ENCODE measurements at regions not wholly inside any gene's neighbourhood (a gene's known extent, or its start where the extent isn't known, plus 50 kb on each side); places are given as distances from the start of the nearest gene placed in this dataset.
"Not testable (repeated sequence)": the region's sequence is repeated elsewhere in the genome, so short reads cannot be mapped to it uniquely, and the experiment has no call there.

DNA sequence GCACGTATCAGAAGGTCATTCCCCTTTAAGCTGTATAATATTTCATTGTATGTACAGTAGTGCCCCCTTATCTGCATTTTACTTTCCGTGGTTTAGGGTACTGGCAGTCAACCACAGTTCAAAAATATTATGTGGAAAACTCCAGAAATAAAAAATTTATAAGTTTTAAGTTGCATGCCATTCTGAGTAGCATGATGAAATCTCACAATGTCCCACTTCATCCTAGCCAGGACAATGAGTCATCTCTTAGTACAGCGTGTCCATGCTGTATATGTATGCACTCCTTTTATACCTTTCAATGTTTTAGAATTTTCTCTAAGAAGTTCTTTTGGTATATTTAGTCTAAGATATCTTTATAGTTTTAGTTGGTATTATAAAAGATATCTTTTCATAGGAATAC, 115.0 kb upstream of the HAND1 start:
- CTCF ChIA-PET, result no interaction called here
- POLR2A ChIA-PET, result no interaction called here
- ATAC-seq (ENCODE audit: low read depth) (no peak), DNase-seq (no peak)
- H3K9me3 Mint-ChIP-seq, result no peaks in the 10 kb centered on the region
- H3K27me3 Mint-ChIP-seq, result peaks cover 17% of the 10 kb centered on the region
- H3K4me1 Mint-ChIP-seq, result no peaks in the 10 kb centered on the region
- intact Hi-C loops (cut with micrococcal nuclease), result no loop called here
- H3K36me3 Mint-ChIP-seq (ENCODE audit: low read depth), result no peaks in the 10 kb centered on the region
- TF ChIP-seq, protein P1, sequence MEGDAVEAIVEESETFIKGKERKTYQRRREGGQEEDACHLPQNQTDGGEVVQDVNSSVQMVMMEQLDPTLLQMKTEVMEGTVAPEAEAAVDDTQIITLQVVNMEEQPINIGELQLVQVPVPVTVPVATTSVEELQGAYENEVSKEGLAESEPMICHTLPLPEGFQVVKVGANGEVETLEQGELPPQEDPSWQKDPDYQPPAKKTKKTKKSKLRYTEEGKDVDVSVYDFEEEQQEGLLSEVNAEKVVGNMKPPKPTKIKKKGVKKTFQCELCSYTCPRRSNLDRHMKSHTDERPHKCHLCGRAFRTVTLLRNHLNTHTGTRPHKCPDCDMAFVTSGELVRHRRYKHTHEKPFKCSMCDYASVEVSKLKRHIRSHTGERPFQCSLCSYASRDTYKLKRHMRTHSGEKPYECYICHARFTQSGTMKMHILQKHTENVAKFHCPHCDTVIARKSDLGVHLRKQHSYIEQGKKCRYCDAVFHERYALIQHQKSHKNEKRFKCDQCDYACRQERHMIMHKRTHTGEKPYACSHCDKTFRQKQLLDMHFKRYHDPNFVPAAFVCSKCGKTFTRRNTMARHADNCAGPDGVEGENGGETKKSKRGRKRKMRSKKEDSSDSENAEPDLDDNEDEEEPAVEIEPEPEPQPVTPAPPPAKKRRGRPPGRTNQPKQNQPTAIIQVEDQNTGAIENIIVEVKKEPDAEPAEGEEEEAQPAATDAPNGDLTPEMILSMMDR (IDR thresholded peaks at IDR 0.05), result no peak
- H3K4me3 Mint-ChIP-seq, result no peak overlapping the region
- no peak overlapping the region for H3K27ac Mint-ChIP-seq

DNA sequence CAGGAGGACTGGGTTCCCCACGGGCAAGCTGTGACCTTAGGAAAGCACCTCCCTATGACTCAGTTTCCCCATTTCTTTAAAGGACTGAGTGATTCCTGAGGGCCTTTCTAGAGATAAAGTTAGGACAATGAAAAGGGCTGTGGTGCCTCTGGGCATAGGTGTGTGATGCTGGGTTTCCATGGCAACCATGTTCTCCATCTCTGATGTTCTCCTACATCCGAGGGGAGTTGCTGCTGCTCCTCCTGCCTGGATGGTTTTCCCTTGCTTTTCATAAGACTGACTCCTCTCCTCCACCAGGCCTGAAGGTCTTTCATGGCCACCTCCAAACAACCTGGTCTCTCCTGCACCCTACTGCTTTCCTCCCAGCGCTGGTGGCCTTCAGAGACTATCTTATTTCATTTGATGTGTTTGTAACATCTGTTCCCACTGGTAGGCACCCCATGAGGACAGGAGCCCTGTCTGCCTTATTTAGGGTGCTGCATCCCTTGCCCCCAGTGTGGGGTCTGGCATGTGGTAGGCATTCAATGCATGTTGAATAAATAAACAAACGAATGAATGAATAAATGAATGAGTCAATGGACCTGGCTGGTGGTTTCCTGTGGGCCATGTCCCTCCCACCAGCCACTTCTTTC, 112.2 kb upstream of the HAND1 start:
- no peak for DNase-seq
- Mint-ChIP-seq H3K36me3 (ENCODE audit: low read depth) (no peaks in the 10 kb centered on the region), H3K27ac (no peak overlapping the region), H3K27me3 (peaks cover 7% of the 10 kb centered on the region), H3K4me1 (no peaks in the 10 kb centered on the region), H3K4me3 (no peak overlapping the region), H3K9me3 (no peaks in the 10 kb centered on the region)
- intact Hi-C loops (cut with micrococcal nuclease), result no loop called here
- CTCF ChIA-PET, result no interaction called here
- no peak for ATAC-seq (ENCODE audit: low read depth)
- TF ChIP-seq, protein P1 (IDR thresholded peaks at IDR 0.05), result no peak
- POLR2A ChIA-PET, result no interaction called here

- Mint-ChIP-seq H3K27me3 (peaks cover 9% of the 10 kb centered on the region), H3K4me1 (no peaks in the 10 kb centered on the region), H3K4me3 (no peak overlapping the region), H3K27ac (no peak overlapping the region), H3K36me3 (ENCODE audit: low read depth) (no peaks in the 10 kb centered on the region), H3K9me3 (no peaks in the 10 kb centered on the region)
- POLR2A ChIA-PET, result interaction anchor here (0.6 kb wide), 1 partner anchor 40 kb away, joined by 19 read pairs; no protein-coding TSS in a partner anchor
- TF ChIP-seq, protein P1 (IDR thresholded peaks at IDR 0.05), result no peak
- CTCF ChIA-PET, result interaction anchor here (0.9 kb wide), 1 partner anchor 513 kb away, joined by 4 read pairs; no protein-coding TSS in a partner anchor
- no peak for DNase-seq
- ATAC-seq (ENCODE audit: low read depth), result no peak
- intact Hi-C loops (cut with micrococcal nuclease), result no loop called here
These were observed 111.5 kb upstream of the HAND1 start for GRCh38 chr5:154589511-154589910.

GRCh38 chr5:154588833-154589425, 110.9 kb upstream of the HAND1 start:
- H3K4me1 Mint-ChIP-seq; H3K9me3 Mint-ChIP-seq; H3K4me3 Mint-ChIP-seq; H3K27ac Mint-ChIP-seq; DNase-seq; ATAC-seq (ENCODE audit: low read depth); H3K36me3 Mint-ChIP-seq (ENCODE audit: low read depth); intact Hi-C loops (cut with micrococcal nuclease): not testable (repeated sequence)
- H3K27me3 Mint-ChIP-seq, result peaks cover 11% of the 10 kb centered on the region
- ChIA-PET CTCF (interaction anchor here (0.9 kb wide), 1 partner anchor 513 kb away, joined by 4 read pairs; no protein-coding TSS in a partner anchor), POLR2A (interaction anchor here (0.6 kb wide), 1 partner anchor 39 kb away, joined by 19 read pairs; no protein-coding TSS in a partner anchor)

- peaks cover 9% of the 10 kb centered on the region for H3K27me3 Mint-ChIP-seq
- no peak overlapping the region for H3K4me3 Mint-ChIP-seq
- no peaks in the 10 kb centered on the region for H3K9me3 Mint-ChIP-seq
- POLR2A ChIA-PET, result no interaction called here
- TF ChIP-seq, protein P1 (IDR thresholded peaks at IDR 0.05), result no peak
- intact Hi-C loops (cut with micrococcal nuclease), result no loop called here
- CTCF ChIA-PET, result interaction anchor here (0.9 kb wide), 1 partner anchor 512 kb away, joined by 4 read pairs; no protein-coding TSS in a partner anchor
- H3K4me1 Mint-ChIP-seq, result no peaks in the 10 kb centered on the region
- H3K27ac Mint-ChIP-seq, result no peak overlapping the region
- ATAC-seq (ENCODE audit: low read depth), result no peak
- DNase-seq, result no peak
- H3K36me3 Mint-ChIP-seq (ENCODE audit: low read depth), result no peaks in the 10 kb centered on the region
These were observed 110.2 kb upstream of the HAND1 start for GRCh38 chr5:154588091-154588774.

Data from activated B cell treated with CpG ODN at 0.5 μM for 24 hours (primary cell).